Raji (cell line): ENCODE measurements at regions not wholly inside any gene's neighbourhood (a gene's known extent, or its start where the extent isn't known, plus 50 kb on each side); places are given as distances from the start of the nearest gene placed in this dataset.

Experiments
- POLR2A ChIP-seq: IDR thresholded peaks from 2 replicates; pipeline ENCODE4 v1.6.1; 2011; ENCODE audit warnings: low read depth, low read length, control low read depth; ENCODE audit not compliant: insufficient read depth

- TF ChIP-seq POLR2A: no peak
These were observed 362.6 kb upstream of the C1orf174 start for GRCh38 chr1:4262665-4263064.

- no peak for TF ChIP-seq POLR2A
These were observed 363.6 kb upstream of the C1orf174 start for GRCh38 chr1:4263699-4264098.

- no peak for TF ChIP-seq POLR2A
These were observed 365.8 kb upstream of the C1orf174 start for GRCh38 chr1:4265836-4266235.

- no peak for TF ChIP-seq POLR2A
These were observed 367.5 kb upstream of the C1orf174 start for GRCh38 chr1:4267381-4268261.

GRCh38 chr1:4268262-4268888 is 368.3 kb upstream of the C1orf174 start:
- TF ChIP-seq POLR2A: no peak

- TF ChIP-seq POLR2A: no peak
These were observed 368.8 kb upstream of the C1orf174 start for GRCh38 chr1:4268889-4269284.

- TF ChIP-seq POLR2A: no peak
These were observed 369.3 kb upstream of the C1orf174 start for GRCh38 chr1:4269330-4269729.

- TF ChIP-seq POLR2A: no peak
These were observed 370.0 kb upstream of the C1orf174 start for GRCh38 chr1:4269952-4270570.

- no peak for TF ChIP-seq POLR2A
These were observed 370.7 kb upstream of the C1orf174 start for GRCh38 chr1:4270651-4271337.

- no peak for TF ChIP-seq POLR2A
These were observed 371.4 kb upstream of the C1orf174 start for GRCh38 chr1:4271338-4271998.

GRCh38 chr1:4272568-4272967 is 372.5 kb upstream of the C1orf174 start:
- no peak for TF ChIP-seq POLR2A

- no peak for TF ChIP-seq POLR2A
These were observed 373.2 kb upstream of the C1orf174 start for GRCh38 chr1:4273243-4273642.

GRCh38 chr1:4273747-4274146 is 373.7 kb upstream of the C1orf174 start:
- TF ChIP-seq POLR2A: no peak

GRCh38 chr1:4275083-4275482 is 375.0 kb upstream of the C1orf174 start:
- TF ChIP-seq POLR2A: no peak

- TF ChIP-seq POLR2A: no peak
These were observed 376.2 kb upstream of the C1orf174 start for GRCh38 chr1:4276238-4276637.

GRCh38 chr1:4277598-4277997 is 376.8 kb upstream of the AJAP1 start:
- no peak for TF ChIP-seq POLR2A

GRCh38 chr1:4284976-4285375 is 369.4 kb upstream of the AJAP1 start:
- TF ChIP-seq POLR2A: no peak
